ENCODE measurements at regions not wholly inside any gene's neighbourhood (a gene's known extent, or its start where the extent isn't known, plus 50 kb on each side); places are given as distances from the start of the nearest gene placed in this dataset.

- no peak for DNase-seq
- Histone ChIP-seq H3K27ac (no peak overlapping the region), H3K4me1 (no peaks in the 10 kb centered on the region), H3K27me3 (no peaks in the 10 kb centered on the region), H3K9me3 (no peaks in the 10 kb centered on the region), H3K4me3 (no peak overlapping the region), H3K36me3 (no peaks in the 10 kb centered on the region)
- FAIRE-seq = no peak
- intact Hi-C loops (cut with DNase I) = no loop called here
- TF ChIP-seq CTCF (IDR thresholded peaks at IDR 0.05) = no peak
- no peak for ATAC-seq
Measured at GRCh38 chr6:120493505-120493904, 840.8 kb downstream of the TBC1D32 start.

DNA sequence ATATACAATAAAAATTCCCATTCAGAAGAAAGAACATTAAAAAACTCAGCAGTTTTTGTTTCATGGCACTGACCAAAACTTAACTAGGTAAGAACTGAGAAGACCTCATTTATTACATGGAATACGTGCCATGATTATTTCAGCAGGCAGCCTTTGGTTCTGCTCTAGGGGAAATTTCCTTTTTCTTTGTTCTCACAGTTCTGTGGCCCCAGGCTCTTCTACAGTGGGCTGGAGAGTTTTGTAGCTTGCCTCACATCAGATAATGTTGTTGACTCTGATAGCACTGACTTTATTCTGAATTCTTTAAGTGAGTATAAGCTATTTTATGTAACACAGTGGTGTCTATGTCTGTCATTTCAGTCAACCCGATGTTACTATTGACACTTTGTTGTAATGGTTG, 844.3 kb downstream of the TBC1D32 start:
- WGBS, 2 donors = 54 to 57% methylated on average over 2 of the region's 2 CpGs
- no peak for TF ChIP-seq CTCF (IDR thresholded peaks at IDR 0.05)
- FAIRE-seq = no peak

GRCh38 chr6:120484146-120484545, 850.1 kb downstream of the TBC1D32 start:
- ATAC-seq = no peak
- Histone ChIP-seq H3K4me1 (no peaks in the 10 kb centered on the region), H3K27me3 (no peaks in the 10 kb centered on the region), H3K36me3 (no peaks in the 10 kb centered on the region), H3K9me3 (no peaks in the 10 kb centered on the region), H3K4me3 (no peak overlapping the region), H3K27ac (no peak overlapping the region)
- DNase-seq = no peak
- WGBS, 2 donors = 86% methylated on average over 2 of the region's 2 CpGs
- intact Hi-C loops (cut with DNase I) = no loop called here
- no peak for TF ChIP-seq CTCF (IDR thresholded peaks at IDR 0.05)
- no peak for FAIRE-seq

More for the DNA sequence above, 844.3 kb downstream of the TBC1D32 start:
- DNase-seq = no peak
- no peaks in the 10 kb centered on the region for H3K36me3 ChIP-seq
- H3K27ac ChIP-seq = no peak overlapping the region
- no peaks in the 10 kb centered on the region for H3K9me3 ChIP-seq
- ATAC-seq = no peak
- no peak overlapping the region for H3K4me3 ChIP-seq
- intact Hi-C loops (cut with DNase I) = no loop called here
- H3K4me1 ChIP-seq = no peaks in the 10 kb centered on the region
- no peaks in the 10 kb centered on the region for H3K27me3 ChIP-seq

DNA sequence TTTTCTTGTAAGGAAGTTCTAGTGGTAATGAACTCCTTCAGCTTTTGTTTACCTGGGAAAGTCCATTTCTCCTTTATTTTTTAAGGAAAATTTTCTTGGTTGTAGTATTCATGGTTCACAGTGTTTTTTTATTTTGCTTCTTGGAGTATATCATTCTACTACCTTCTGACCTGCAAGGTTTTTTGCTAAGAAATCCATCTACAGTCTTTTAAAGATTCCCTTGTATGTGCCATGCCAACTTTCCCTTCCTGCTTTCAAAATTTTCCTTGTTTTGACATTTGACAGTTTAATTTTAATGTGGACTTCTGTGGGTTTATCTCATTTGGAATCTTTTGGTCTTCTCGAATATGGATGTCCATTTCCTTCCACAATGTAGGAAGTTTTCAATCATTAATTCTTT, 855.6 kb downstream of the TBC1D32 start:
- 33 to 41% methylated on average over 1 of the region's 1 CpG for WGBS, 2 donors
- ATAC-seq (no peak), DNase-seq (no peak), FAIRE-seq (no peak)
- no peak overlapping the region for H3K27ac ChIP-seq
- no peak for TF ChIP-seq CTCF (IDR thresholded peaks at IDR 0.05)
- H3K9me3 ChIP-seq = no peaks in the 10 kb centered on the region
- H3K4me1 ChIP-seq = no peaks in the 10 kb centered on the region
- intact Hi-C loops (cut with DNase I) = no loop called here
- no peaks in the 10 kb centered on the region for H3K27me3 ChIP-seq
- no peak overlapping the region for H3K4me3 ChIP-seq
- H3K36me3 ChIP-seq = no peaks in the 10 kb centered on the region

GRCh38 chr6:120473804-120474203, 860.5 kb downstream of the TBC1D32 start:
- Histone ChIP-seq H3K4me1 (no peaks in the 10 kb centered on the region), H3K27ac (no peak overlapping the region), H3K4me3 (no peak overlapping the region), H3K27me3 (no peaks in the 10 kb centered on the region), H3K36me3 (no peaks in the 10 kb centered on the region), H3K9me3 (no peaks in the 10 kb centered on the region)
- ATAC-seq = no peak
- intact Hi-C loops (cut with DNase I) = no loop called here
- no peak for FAIRE-seq
- DNase-seq = no peak
- 46 to 55% methylated on average over 2 of the region's 2 CpGs for WGBS, 2 donors
- TF ChIP-seq CTCF (IDR thresholded peaks at IDR 0.05) = no peak
